Tibial nerve (tissue), 4 donors: ENCODE measurements at regions not wholly inside any gene's neighbourhood (a gene's known extent, or its start where the extent isn't known, plus 50 kb on each side); places are given as distances from the start of the nearest gene placed in this dataset.

Experiments used
- DNase-seq, 2 donors: peaks; one replicate each; pipeline ENCODE4 v3.0.0-alpha.2; 2019; ENCODE audit warnings: low spot score in 2 of 2
- H3K27ac ChIP-seq, 4 donors: fragments of 200-600 bp; sonication (generic) in 3 of 4; one replicate each; pipeline ENCODE4 v1.5.1; 2017 to 2019; ENCODE audit warnings: mild to moderate bottlenecking in 1 of 4
- H3K27me3 ChIP-seq, 2 donors: fragments of 200-600 bp; sonication (generic) in 1 of 2; one replicate each; pipeline versions ENCODE4 v1.5.1 to v1.6.0; 2017 to 2019
- H3K36me3 ChIP-seq, 3 donors: fragments of 200-600 bp; sonication (generic); one replicate each; pipeline ENCODE4 v1.5.1; 2018 to 2019
- H3K4me1 ChIP-seq, 4 donors: fragments of 200-600 bp; sonication (generic) in 3 of 4; one replicate each; pipeline ENCODE4 v1.5.1; 2017 to 2019
- H3K4me3 ChIP-seq, 4 donors: fragments of 200-600 bp; sonication (generic) in 3 of 4; one replicate each; pipeline ENCODE4 v1.5.1; 2017 to 2019; ENCODE audit warnings: mild to moderate bottlenecking in 1 of 4, moderate library complexity in 1 of 4
- H3K9me3 ChIP-seq, 4 donors: fragments of 200-600 bp; sonication (generic) in 3 of 4; one replicate each; pipeline ENCODE4 v1.5.1; 2017 to 2019
- EP300 ChIP-seq, 2 donors: sonication (generic); formaldehyde crosslinking; IDR thresholded peaks; one replicate each; pipeline ENCODE4 v1.6.1; 2017; ENCODE audit warnings: antibody characterized with exemption in 2 of 2, mild to moderate bottlenecking in 1 of 2
- POLR2A ChIP-seq, 2 donors: fragments of 450-650 bp; IDR thresholded peaks; one replicate each; pipeline ENCODE4 v1.6.1; 2017; ENCODE audit warnings: antibody characterized with exemption in 2 of 2, mild to moderate bottlenecking in 2 of 2, moderate library complexity in 2 of 2
- WGBS, 2 donors: methylation state at CpG; one replicate each; pipeline ENCODE4 v1.1.5; 2018; 5-methylcytosine and 5-hydroxymethylcytosine counted together
- TF ChIP-seq, protein P1 (sequence below), 5 experiments: fragments of 200-600 bp in 3 of 5; fragments of 450-650 bp in 2 of 5; sonication (generic) in 3 of 5; IDR thresholded peaks; one replicate each; pipeline ENCODE4 v1.5.1; 2016 to 2019; ENCODE audit warnings: antibody characterized with exemption in 5 of 5, mild to moderate bottlenecking in 3 of 5, moderate library complexity in 2 of 5

DNA sequence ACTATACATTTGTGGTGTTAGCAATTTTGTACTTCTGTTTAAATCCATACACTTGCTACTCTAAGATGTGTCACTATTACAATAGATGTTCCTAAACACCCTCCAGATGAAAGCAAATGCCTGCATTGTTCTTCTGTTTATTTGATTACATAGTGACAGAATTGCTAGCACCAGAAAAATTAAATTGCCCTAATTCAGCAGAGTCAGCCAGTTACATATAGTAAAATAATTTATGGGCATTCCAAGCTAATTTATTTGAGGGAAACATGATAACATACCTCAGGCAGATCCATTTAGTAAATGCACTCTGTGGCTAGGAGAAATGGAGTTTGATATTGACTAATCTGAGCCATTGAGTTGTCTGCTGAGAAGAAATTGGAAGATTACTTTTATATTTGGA, 347.1 kb upstream of the FSIP2 start:
- TF ChIP-seq, protein P1, sequence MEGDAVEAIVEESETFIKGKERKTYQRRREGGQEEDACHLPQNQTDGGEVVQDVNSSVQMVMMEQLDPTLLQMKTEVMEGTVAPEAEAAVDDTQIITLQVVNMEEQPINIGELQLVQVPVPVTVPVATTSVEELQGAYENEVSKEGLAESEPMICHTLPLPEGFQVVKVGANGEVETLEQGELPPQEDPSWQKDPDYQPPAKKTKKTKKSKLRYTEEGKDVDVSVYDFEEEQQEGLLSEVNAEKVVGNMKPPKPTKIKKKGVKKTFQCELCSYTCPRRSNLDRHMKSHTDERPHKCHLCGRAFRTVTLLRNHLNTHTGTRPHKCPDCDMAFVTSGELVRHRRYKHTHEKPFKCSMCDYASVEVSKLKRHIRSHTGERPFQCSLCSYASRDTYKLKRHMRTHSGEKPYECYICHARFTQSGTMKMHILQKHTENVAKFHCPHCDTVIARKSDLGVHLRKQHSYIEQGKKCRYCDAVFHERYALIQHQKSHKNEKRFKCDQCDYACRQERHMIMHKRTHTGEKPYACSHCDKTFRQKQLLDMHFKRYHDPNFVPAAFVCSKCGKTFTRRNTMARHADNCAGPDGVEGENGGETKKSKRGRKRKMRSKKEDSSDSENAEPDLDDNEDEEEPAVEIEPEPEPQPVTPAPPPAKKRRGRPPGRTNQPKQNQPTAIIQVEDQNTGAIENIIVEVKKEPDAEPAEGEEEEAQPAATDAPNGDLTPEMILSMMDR (IDR thresholded peaks at IDR 0.05) = no peak
- TF ChIP-seq EP300 (IDR thresholded peaks at IDR 0.05) (no peak), POLR2A (IDR thresholded peaks at IDR 0.05) (no peak)
- DNase-seq = no peak
- Histone ChIP-seq H3K9me3 (peaks cover 0 to 2% (median 0%) of the 10 kb centered on the region in 4 donors), H3K27me3 (no peaks in the 10 kb centered on the region), H3K36me3 (no peaks in the 10 kb centered on the region), H3K4me3 (no peak overlapping the region), H3K27ac (no peak overlapping the region), H3K4me1 (no peaks in the 10 kb centered on the region)

GRCh38 chr2:185393091-185393490, 345.5 kb upstream of the FSIP2 start:
- Histone ChIP-seq H3K27ac (no peak overlapping the region), H3K36me3 (no peaks in the 10 kb centered on the region), H3K4me1 (no peaks in the 10 kb centered on the region), H3K4me3 (no peak overlapping the region), H3K27me3 (no peaks in the 10 kb centered on the region), H3K9me3 (peaks cover 0 to 10% (median 0%) of the 10 kb centered on the region in 4 donors)
- DNase-seq = no peak
- 69% methylated on average over 5 of the region's 5 CpGs for WGBS, 2 donors
- no peak for TF ChIP-seq POLR2A (IDR thresholded peaks at IDR 0.05)
- TF ChIP-seq, protein P1 (IDR thresholded peaks at IDR 0.05) = no peak
- no peak for TF ChIP-seq EP300 (IDR thresholded peaks at IDR 0.05)

DNA sequence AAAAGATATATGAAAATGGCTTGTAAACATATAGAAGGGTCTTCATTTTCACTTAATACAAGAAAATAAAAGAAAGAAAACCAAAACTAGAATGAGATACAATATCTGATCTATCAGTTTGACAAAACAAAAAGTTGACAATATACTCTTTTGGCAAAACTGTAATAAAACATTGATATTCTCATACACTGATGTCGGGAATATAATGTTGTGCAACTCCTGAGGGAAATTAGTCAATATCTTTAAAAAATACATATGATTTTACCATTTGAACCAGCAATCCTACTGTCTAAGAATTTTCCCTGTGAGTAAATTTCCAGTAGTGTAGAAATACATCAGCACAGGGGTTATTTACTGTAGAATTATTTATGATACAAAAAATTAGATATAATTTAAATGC, 336.1 kb upstream of the FSIP2 start:
- no peak overlapping the region for H3K4me3 ChIP-seq
- no peaks in the 10 kb centered on the region for H3K36me3 ChIP-seq
- no peaks in the 10 kb centered on the region for H3K4me1 ChIP-seq
- TF ChIP-seq POLR2A (IDR thresholded peaks at IDR 0.05) (no peak), EP300 (IDR thresholded peaks at IDR 0.05) (no peak)
- TF ChIP-seq, protein P1 (IDR thresholded peaks at IDR 0.05) = no peak
- no peak overlapping the region for H3K27ac ChIP-seq
- DNase-seq = no peak
- 79 to 92% methylated on average over 1 of the region's 1 CpG for WGBS, 2 donors
- H3K27me3 ChIP-seq = no peaks in the 10 kb centered on the region
- H3K9me3 ChIP-seq = no peaks in the 10 kb centered on the region

GRCh38 chr2:185404578-185404977, 334.0 kb upstream of the FSIP2 start:
- no peak for DNase-seq
- Histone ChIP-seq H3K36me3 (no peaks in the 10 kb centered on the region), H3K27ac (no peak overlapping the region), H3K4me1 (no peaks in the 10 kb centered on the region), H3K4me3 (no peak overlapping the region), H3K9me3 (no peaks in the 10 kb centered on the region), H3K27me3 (no peaks in the 10 kb centered on the region)
- 53 to 56% methylated on average over 2 of the region's 2 CpGs for WGBS, 2 donors
- no peak for TF ChIP-seq POLR2A (IDR thresholded peaks at IDR 0.05)
- TF ChIP-seq, protein P1 (IDR thresholded peaks at IDR 0.05) = no peak
- TF ChIP-seq EP300 (IDR thresholded peaks at IDR 0.05) = no peak

DNA sequence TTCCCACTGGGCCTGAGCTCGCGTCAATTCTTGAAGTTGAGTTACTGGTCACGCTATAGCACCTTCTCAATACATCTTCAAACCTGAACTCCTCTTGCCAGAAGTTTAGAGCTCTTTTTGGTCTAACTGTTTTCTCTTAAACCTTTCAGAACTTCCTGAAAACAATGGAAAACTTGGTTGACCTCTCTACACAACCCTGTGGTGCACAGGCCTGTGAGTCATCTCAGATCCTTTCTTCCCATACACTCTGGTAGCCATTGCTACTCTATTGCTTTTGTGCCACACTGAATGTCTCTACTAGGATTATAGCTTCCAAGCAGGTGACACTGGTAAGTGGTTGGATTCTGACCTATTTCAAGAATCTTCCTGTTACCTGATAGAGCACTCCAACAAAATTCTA, 321.5 kb upstream of the FSIP2 start:
- no peak for DNase-seq
- Histone ChIP-seq H3K4me3 (no peak overlapping the region), H3K4me1 (no peaks in the 10 kb centered on the region), H3K27ac (no peak overlapping the region), H3K9me3 (no peaks in the 10 kb centered on the region), H3K27me3 (no peaks in the 10 kb centered on the region), H3K36me3 (no peaks in the 10 kb centered on the region)
- WGBS, 2 donors = 90 to 91% methylated on average over 3 of the region's 3 CpGs
- TF ChIP-seq, protein P1 (IDR thresholded peaks at IDR 0.05) = no peak
- TF ChIP-seq POLR2A (IDR thresholded peaks at IDR 0.05) = no peak
